Vagina (tissue), 2 donors: ENCODE measurements at regions not wholly inside any gene's neighbourhood (a gene's known extent, or its start where the extent isn't known, plus 50 kb on each side); places are given as distances from the start of the nearest gene placed in this dataset.

Source experiments
- DNase-seq, 2 donors: peaks; one replicate each; pipeline ENCODE4 v3.0.0-alpha.2; 2017; ENCODE audit errors: extremely low spot score in 2 of 2
- H3K27ac ChIP-seq: fragments of 200-600 bp; sonication (generic); one replicate; pipeline ENCODE4 v1.5.1; 2019
- H3K27me3 ChIP-seq: fragments of 200-600 bp; sonication (generic); one replicate; pipeline ENCODE4 v1.5.1; 2019
- H3K36me3 ChIP-seq, 2 donors: fragments of 200-600 bp; sonication (generic); one replicate each; pipeline ENCODE4 v1.5.1; 2017 to 2019
- H3K4me1 ChIP-seq: fragments of 200-600 bp; sonication (generic); one replicate; pipeline ENCODE4 v1.5.1; 2019
- H3K4me3 ChIP-seq, 2 donors: fragments of 200-600 bp; sonication (generic); 1 replicate in 1 of 2; 2 replicates in 1 of 2; pipeline ENCODE4 v1.5.1; 2016 to 2019
- H3K9me3 ChIP-seq: fragments of 200-600 bp; sonication (generic); one replicate; pipeline ENCODE4 v1.5.1; 2019
- CTCF ChIP-seq, 3 experiments: fragments of 450-650 bp in 2 of 3; fragments of 200-600 bp in 1 of 3; sonication (generic) in 1 of 3; IDR thresholded peaks; one replicate each; pipeline ENCODE4 v1.5.1; 2017 to 2019; ENCODE audit warnings: antibody characterized with exemption in 3 of 3, mild to moderate bottlenecking in 2 of 3, moderate library complexity in 2 of 3
- POLR2A ChIP-seq, 2 donors: fragments of 450-650 bp; IDR thresholded peaks; one replicate each; pipeline ENCODE4 v1.6.1; 2017; ENCODE audit warnings: antibody characterized with exemption in 2 of 2, mild to moderate bottlenecking in 2 of 2, moderate library complexity in 2 of 2
- POLR2AphosphoS5 ChIP-seq, 2 donors: sonication (generic); formaldehyde crosslinking; IDR thresholded peaks; one replicate each; pipeline ENCODE4 v1.9.0; 2017; ENCODE audit warnings: antibody characterized with exemption in 2 of 2, mild to moderate bottlenecking in 2 of 2, low read depth in 1 of 2; ENCODE audit not compliant: insufficient read depth in 1 of 2
- intact Hi-C: fragments of 100-400 bp; cut with DNase I; formaldehyde crosslinking; loops from one replicate; pipeline ENCODE4 v1.15.1; 2023

GRCh38 chr12:88743946-88744685 lies 163.8 kb upstream of the KITLG start:
- Histone ChIP-seq H3K36me3 (no peaks in the 10 kb centered on the region), H3K9me3 (no peaks in the 10 kb centered on the region), H3K4me3 (no peak overlapping the region), H3K4me1 (peaks cover 5% of the 10 kb centered on the region), H3K27ac (no peak overlapping the region), H3K27me3 (no peaks in the 10 kb centered on the region)
- TF ChIP-seq POLR2A (IDR thresholded peaks at IDR 0.05), result no peak
- TF ChIP-seq CTCF (IDR thresholded peaks at IDR 0.05), result no peak
- TF ChIP-seq POLR2AphosphoS5 (IDR thresholded peaks at IDR 0.05; ENCODE audit: insufficient read depth in 1 of 2, low read depth in 1 of 2), result no peak
- intact Hi-C loops, result no loop called here
- no peak for DNase-seq

GRCh38 chr12:88737838-88738472 lies 157.7 kb upstream of the KITLG start:
- intact Hi-C loops, result no loop called here
- DNase-seq, result no peak
- TF ChIP-seq POLR2AphosphoS5 (IDR thresholded peaks at IDR 0.05; ENCODE audit: insufficient read depth in 1 of 2, low read depth in 1 of 2) (no peak), CTCF (IDR thresholded peaks at IDR 0.05) (no peak), POLR2A (IDR thresholded peaks at IDR 0.05) (no peak)
- H3K4me3 ChIP-seq, result no peak overlapping the region
- no peaks in the 10 kb centered on the region for H3K9me3 ChIP-seq
- H3K4me1 ChIP-seq, result no peaks in the 10 kb centered on the region
- H3K27ac ChIP-seq, result no peak overlapping the region
- H3K36me3 ChIP-seq, result no peaks in the 10 kb centered on the region
- H3K27me3 ChIP-seq, result no peaks in the 10 kb centered on the region

DNA sequence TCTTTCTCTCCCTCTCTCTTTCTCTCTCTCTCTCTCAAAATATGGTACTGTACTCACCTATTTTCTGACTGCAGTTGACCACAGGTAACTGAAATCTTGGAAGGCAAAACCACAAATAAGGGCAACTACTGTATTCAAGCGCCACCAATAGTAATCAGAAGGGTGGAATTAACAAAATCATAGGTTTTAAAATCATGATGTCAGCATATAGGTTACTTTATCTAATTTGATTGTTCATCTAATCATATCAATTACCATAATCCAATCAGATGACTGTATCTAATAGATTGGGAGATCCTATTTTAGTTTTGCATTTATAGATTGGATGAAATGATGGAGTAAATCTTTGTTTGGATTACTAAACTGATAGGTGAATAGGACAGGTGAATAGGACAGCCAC lies 155.8 kb upstream of the KITLG start:
- Histone ChIP-seq H3K27ac (no peak overlapping the region), H3K9me3 (no peaks in the 10 kb centered on the region), H3K36me3 (no peaks in the 10 kb centered on the region), H3K4me1 (no peaks in the 10 kb centered on the region), H3K4me3 (no peak overlapping the region), H3K27me3 (no peaks in the 10 kb centered on the region)
- TF ChIP-seq CTCF (IDR thresholded peaks at IDR 0.05) (no peak), POLR2A (IDR thresholded peaks at IDR 0.05) (no peak), POLR2AphosphoS5 (IDR thresholded peaks at IDR 0.05; ENCODE audit: insufficient read depth in 1 of 2, low read depth in 1 of 2) (no peak)
- no peak for DNase-seq
- intact Hi-C loops, result no loop called here

- intact Hi-C loops, result no loop called here
- Histone ChIP-seq H3K9me3 (no peaks in the 10 kb centered on the region), H3K27ac (no peak overlapping the region), H3K4me1 (no peaks in the 10 kb centered on the region), H3K36me3 (no peaks in the 10 kb centered on the region), H3K27me3 (no peaks in the 10 kb centered on the region), H3K4me3 (no peak overlapping the region)
- no peak for DNase-seq
- TF ChIP-seq CTCF (IDR thresholded peaks at IDR 0.05) (no peak), POLR2A (IDR thresholded peaks at IDR 0.05) (no peak), POLR2AphosphoS5 (IDR thresholded peaks at IDR 0.05; ENCODE audit: insufficient read depth in 1 of 2, low read depth in 1 of 2) (no peak)
Observed at GRCh38 chr12:88733008-88733407, 152.7 kb upstream of the KITLG start.

DNA sequence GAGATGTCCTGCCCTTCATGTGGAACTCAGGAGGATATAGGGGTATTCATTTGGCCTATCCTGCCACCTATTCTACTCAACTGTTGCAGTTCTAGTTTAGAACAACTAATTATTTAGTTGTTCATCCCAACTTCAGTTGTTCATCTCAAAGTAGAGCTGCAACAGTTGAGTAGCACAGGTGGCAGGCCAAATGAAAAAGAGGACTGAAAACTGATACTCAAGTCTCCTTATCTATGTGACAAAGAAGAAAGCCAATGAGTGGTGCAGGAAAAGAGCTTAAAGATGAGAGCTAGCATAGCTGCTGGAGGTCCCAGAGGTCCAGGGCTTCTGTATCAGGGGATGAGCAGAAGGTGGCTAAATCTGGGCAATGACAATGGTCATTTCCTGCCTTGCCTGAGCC lies 148.9 kb upstream of the KITLG start:
- intact Hi-C loops, result no loop called here

More for the DNA sequence above, 148.9 kb upstream of the KITLG start:
- Histone ChIP-seq H3K4me3 (no peak overlapping the region), H3K9me3 (no peaks in the 10 kb centered on the region), H3K27me3 (no peaks in the 10 kb centered on the region), H3K4me1 (no peaks in the 10 kb centered on the region), H3K27ac (no peak overlapping the region), H3K36me3 (no peaks in the 10 kb centered on the region)
- TF ChIP-seq POLR2A (IDR thresholded peaks at IDR 0.05) (no peak), POLR2AphosphoS5 (IDR thresholded peaks at IDR 0.05; ENCODE audit: insufficient read depth in 1 of 2, low read depth in 1 of 2) (no peak), CTCF (IDR thresholded peaks at IDR 0.05) (no peak)
- no peak for DNase-seq
